HTR-8/SVneo (cell line): ENCODE measurements at regions not wholly inside any gene's neighbourhood (a gene's known extent, or its start where the extent isn't known, plus 50 kb on each side); places are given as distances from the start of the nearest gene placed in this dataset.

Experiments
- DNase-seq: peaks from one replicate; pipeline ENCODE4 v3.0.0; 2011; ENCODE audit warnings: low spot score, mixed read lengths; ENCODE audit not compliant: insufficient read length
- FAIRE-seq: peaks from 2 replicates; lab custom pipeline; 2011; peaks lifted over from hg19 to GRCh38; lab: Jason Lieb, UNC

GRCh38 chr2:188705191-188705590 lies 269.0 kb upstream of the COL3A1 start:
- FAIRE-seq (no peak), DNase-seq (no peak)

- DNase-seq = no peak
- FAIRE-seq = no peak
Measured at GRCh38 chr2:188713961-188714360, 260.2 kb upstream of the COL3A1 start.

GRCh38 chr2:188720811-188721605 lies 253.2 kb upstream of the COL3A1 start:
- DNase-seq (no peak), FAIRE-seq (no peak)

GRCh38 chr2:188721784-188722183 lies 252.4 kb upstream of the COL3A1 start:
- no peak for DNase-seq
- FAIRE-seq = no peak

DNA sequence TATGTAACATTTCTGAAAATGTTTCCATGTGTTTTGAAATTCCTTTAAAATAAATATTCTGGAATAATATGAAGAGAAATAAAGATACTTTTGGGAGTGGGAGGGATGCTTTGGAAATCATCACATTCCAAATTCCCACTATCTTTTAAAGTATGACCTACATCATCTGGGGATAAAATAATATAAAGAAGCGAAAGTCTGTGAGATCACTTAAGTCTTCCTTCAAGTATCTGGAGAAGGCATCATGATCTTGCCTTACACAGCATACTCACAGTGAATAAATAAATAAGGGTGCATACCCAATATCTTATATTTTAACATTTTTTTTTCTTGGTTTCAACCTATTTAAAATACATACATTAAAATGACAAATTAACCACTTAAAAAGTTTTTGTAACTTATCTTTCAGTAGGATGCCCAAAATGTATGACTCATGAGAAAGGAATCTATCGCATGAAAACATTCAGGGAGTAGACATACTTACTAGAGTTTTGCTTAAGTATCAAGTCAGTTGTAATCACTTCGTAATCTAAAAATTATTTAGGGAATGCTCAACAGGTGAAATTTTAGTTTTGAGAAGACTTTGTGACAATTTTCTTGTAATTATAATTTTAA lies 248.3 kb upstream of the COL3A1 start:
- no peak for FAIRE-seq
- no peak for DNase-seq

GRCh38 chr2:188726626-188727247 lies 247.4 kb upstream of the COL3A1 start:
- FAIRE-seq = no peak
- DNase-seq = no peak

- DNase-seq = no peak
- FAIRE-seq = no peak
Measured at GRCh38 chr2:188727846-188728245, 246.3 kb upstream of the COL3A1 start.

DNA sequence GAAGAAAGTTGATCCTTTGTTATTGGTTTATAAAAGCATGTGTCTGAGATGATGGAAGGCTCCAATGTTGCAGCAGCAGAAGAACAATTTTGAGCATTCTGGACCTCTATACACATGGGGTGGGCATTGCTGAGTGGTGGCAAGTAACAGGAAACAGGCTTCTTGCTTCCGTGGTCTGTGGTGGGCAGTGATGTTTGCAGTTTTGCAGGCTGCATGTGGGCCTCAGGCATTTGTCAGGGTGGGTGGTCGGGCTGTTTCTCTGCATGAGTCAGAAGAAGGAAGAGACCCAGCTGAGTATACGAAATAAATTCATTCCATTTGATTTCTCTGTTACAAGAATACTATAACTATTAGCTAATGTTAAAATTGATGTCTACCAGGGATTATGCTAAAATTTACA lies 239.5 kb upstream of the COL3A1 start:
- DNase-seq (no peak), FAIRE-seq (no peak)

- DNase-seq (no peak), FAIRE-seq (no peak)
Measured at GRCh38 chr2:188746727-188747126, 227.4 kb upstream of the COL3A1 start.

DNA sequence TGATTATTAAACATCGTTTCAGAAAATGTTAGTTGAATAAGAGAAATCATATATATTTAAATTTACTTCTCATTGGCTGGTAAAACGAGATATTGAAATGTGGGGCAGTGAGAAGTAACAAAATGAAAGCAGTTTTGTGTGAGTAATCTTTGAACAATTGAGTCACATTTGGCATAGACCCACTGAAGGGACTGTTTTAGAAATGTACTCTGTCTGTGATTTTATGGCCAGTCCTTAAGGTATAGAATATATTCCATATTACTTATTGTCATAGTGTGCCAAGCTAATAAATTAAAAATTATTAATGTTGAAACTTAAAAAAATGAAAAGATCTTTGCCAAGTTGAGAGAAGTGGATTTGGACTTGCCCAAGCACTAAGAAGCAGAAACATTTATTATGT lies 222.4 kb upstream of the COL3A1 start:
- DNase-seq (no peak), FAIRE-seq (no peak)

DNA sequence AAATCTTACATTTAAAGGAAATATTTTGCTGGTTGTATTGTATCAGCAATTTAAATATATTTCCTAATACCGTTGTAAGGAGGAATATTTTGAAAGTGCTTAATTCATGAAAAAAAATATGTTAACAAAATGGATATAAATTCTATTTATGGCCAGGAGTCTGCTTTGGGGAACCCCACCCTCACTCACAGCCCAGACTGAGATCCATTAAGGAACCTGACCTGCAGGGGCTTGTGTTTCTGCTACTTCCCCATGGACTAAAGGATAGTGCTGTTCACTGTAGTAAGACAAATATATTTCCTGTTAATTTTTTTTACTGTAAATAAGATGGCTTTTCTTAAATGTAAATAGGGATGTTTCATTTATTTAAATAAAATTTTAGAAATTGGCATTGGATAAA lies 221.9 kb upstream of the COL3A1 start:
- FAIRE-seq = no peak
- DNase-seq = no peak

GRCh38 chr2:188762151-188762550 lies 212.0 kb upstream of the COL3A1 start:
- FAIRE-seq = no peak
- no peak for DNase-seq

GRCh38 chr2:188765522-188766470 lies 208.4 kb upstream of the COL3A1 start:
- FAIRE-seq (peak; percentile 73), DNase-seq (no peak)

DNA sequence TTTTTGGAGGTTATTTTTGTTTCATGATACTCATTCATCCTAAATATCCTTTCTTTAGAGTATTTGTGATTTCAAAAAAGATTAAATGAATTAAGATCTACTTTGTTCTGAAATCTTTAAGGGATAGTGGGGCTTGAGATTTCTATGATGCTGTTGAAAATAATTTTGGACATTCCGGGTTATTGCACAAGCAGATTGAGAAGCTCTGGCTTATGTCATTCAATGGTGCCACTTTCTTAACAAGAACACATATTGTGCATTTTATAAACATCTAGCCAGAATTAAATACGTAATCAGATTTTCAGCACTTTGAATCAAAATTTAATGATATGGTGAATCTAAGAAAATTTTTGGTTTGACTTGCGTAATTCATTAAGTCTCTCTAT lies 207.7 kb upstream of the COL3A1 start:
- DNase-seq (no peak), FAIRE-seq (no peak)

- FAIRE-seq (no peak), DNase-seq (no peak)
Measured at GRCh38 chr2:188767176-188767575, 207.0 kb upstream of the COL3A1 start.

- FAIRE-seq = no peak
- DNase-seq = no peak
Measured at GRCh38 chr2:188770296-188770695, 203.9 kb upstream of the COL3A1 start.

GRCh38 chr2:188773075-188773474 lies 201.1 kb upstream of the COL3A1 start:
- FAIRE-seq (peak; percentile 20), DNase-seq (no peak)

DNA sequence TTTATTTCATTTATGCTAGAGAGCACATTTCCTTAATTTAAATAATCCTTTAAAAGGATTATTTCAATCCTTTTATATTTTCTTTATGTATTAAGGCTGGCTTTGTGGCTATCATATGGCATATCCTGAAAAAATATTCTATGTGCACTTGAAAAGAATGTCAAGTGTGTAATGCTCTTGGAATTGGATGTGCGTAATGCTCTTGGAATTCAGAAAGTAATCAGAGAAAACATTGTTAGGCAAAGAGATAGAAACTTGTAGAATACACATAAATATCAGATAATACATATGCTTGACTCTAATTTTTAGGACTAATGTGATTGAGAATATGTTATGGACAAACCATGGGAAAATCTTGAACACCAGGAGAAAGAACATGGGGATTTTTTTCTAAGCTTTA lies 197.5 kb upstream of the COL3A1 start:
- FAIRE-seq = peak; percentile 40
- DNase-seq = peak; percentile 67

DNA sequence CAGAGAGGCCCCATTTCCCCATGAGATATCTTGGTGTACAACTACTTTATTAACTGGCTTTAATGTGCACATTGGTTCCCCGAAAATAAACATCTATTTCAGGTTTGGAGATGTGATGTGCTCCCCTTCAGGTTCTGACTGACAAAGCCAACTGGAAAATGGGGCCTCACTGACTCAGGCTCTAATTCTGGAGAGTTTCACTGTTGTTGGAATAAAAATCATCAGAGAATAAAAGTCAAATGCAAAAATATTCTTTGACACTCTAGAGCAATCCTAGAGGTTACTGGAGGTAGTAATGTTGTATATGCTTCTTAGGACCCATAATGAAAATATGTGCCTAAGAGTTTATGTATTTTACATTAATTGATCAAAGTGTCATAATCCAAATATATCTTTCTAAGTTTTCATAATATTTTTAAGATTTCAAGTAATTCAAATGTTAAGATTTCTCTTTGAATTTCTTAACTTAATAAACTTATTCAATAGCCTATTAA lies 189.9 kb upstream of the COL3A1 start:
- FAIRE-seq = no peak
- no peak for DNase-seq

DNA sequence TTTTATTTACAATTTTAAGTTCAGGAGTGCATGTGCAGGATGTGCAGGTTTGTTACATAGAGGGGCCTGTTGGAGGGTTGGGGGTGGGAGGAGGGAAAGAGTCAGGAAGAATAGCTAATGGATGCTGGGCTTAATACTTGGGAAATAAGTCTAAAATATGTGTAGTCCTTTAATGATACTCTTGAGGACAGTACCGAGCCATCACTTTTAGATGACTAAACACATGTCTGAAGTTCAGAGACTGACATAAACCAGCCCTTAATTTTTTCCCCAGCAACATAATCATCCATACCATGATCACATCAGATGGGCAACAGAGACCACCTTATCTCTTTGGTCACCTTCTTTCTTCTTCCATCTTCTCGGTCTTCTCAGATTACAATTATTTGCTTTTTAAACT lies 189.1 kb upstream of the COL3A1 start:
- DNase-seq (no peak), FAIRE-seq (no peak)
